GM19238 (cell line): ENCODE measurements at regions not wholly inside any gene's neighbourhood (a gene's known extent, or its start where the extent isn't known, plus 50 kb on each side); places are given as distances from the start of the nearest gene placed in this dataset.
"Not testable (repeated sequence)": the region's sequence is repeated elsewhere in the genome, so short reads cannot be mapped to it uniquely, and the experiment has no call there.

Source experiments
- DNase-seq: peaks from one replicate; pipeline ENCODE4 v3.0.0; 2011; ENCODE audit warnings: low spot score; ENCODE audit not compliant: insufficient read length

DNA sequence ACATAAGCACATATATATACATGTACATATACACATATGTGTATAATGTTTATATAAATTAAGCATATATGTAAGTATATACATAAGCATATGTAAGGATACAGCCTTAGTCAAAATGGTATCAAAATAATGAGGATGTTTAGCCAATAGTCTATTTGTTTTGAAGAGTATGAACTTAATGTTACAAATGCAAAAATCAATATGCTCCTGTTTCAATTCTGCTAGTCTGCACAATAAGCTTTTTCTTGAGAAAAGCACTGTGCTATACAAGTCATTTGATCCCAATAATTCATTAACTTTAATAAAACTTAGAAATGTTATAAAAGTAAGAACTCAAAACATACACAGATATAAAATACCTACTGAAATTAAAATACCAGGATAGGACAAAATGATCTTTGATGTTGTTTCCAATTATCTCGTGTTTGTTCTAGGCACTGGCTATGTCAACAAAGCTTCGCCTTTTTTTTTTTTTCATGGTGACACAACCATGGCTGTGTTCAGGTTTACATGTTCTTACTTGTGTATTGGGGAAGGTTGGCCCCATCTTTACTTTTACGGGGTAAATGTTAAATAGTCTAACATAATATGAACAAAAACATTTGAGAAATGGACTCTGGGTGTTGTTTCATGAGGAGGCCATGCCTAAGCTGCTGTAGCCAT lies 271.1 kb upstream of the CDH19 start:
- DNase-seq = no peak

GRCh38 chr18:66874375-66874774 lies 270.5 kb upstream of the CDH19 start:
- DNase-seq = no peak

GRCh38 chr18:66873899-66874298 lies 270.0 kb upstream of the CDH19 start:
- DNase-seq = no peak

- no peak for DNase-seq
Observed at GRCh38 chr18:66872277-66872676, 268.4 kb upstream of the CDH19 start.

GRCh38 chr18:66867653-66868052 lies 263.8 kb upstream of the CDH19 start:
- DNase-seq = no peak

DNA sequence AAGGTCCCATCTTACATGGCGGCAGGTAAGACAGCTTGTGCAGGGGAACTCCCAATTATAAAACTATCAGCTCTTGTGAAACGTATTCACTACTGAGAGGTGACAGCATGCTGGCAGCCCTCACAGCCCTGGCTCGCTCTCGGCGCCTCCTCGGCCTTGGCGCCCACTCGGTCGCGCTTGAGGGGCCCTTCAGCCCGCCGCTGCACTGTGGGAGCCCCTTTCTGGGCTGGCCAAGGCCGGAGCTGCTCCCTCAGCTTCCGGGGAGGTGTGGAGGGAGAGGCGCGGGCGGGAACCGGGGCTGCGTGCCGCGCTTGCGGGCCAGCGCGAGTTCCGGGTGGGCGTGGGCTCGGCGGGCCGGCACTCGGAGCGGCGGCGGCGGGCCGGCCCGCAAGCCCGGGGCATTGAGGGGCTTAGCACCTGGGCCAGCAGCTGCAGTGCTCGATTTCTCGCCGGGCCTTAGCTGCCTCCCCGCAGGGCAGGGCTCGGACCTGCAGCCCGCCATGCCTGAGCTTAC lies 262.6 kb upstream of the CDH19 start:
- not testable (repeated sequence) for DNase-seq

DNA sequence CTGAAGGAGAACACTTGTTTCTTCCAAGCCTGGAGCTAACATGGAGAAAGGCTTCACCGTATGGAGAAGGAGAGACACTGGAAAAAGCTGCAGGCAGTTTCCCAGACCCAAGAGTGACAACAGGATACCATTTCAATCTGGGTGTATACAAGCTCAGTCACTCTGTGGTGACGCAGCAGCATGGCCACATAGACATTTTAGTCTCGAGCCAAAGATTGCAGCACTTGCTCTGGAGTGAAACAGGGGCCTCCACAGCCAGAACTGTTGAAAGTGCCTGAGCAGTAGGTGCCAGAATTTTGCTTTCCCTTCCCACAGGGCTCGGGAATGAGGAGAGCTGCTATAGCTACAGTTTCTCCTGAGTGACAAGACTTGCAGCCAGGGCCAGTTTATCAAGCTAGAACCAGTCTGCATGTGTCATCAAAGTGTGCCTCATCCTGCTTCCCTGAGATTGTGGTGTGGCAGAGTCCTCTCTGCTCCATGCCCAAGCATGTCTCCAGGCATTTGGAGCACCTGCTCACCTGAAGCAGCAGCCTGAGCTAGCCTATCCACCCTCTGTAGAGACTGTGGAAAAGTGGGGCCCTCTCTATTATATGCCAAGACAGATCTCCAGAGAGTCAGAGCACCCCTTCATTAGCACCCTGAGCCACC lies 234.6 kb upstream of the CDH19 start:
- no peak for DNase-seq

DNA sequence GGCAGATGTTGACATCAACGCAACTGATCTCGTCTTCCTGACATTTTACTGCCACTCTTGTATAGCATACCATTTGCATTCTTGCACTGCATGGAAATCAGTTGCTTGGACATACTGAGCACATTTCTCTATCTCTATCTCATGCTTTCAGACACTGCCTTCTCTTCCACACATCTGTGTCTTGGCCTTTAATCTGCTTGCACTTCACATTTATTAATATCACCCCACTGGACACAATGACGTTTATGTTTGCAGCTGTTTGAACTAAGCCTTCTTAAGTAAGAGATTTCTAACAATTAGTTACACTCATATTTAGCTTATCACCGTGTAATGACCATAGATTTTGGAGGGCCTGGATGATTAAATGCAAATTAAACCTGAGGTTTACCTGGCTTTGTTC lies 229.8 kb upstream of the CDH19 start:
- no peak for DNase-seq

- DNase-seq = no peak
Observed at GRCh38 chr18:66826211-66826610, 222.3 kb upstream of the CDH19 start.

DNA sequence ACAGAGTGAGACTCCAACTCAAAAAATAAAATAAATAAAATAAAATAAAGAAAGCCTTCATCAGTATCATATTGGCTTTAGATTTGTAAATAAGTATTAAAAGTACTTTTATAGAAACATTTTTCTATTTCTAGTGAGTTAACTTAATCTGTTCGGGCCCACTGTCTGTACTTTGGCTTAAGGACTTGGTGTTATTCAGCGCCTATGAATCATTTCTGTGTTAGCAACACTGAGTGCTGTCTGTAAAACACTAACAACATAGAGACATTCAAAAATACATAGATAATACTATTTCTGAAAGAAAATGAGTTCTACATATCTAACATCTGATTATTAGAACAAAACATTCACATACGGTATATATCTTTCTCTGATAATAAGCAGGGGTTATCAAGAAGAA lies 221.5 kb upstream of the CDH19 start:
- DNase-seq = no peak

DNA sequence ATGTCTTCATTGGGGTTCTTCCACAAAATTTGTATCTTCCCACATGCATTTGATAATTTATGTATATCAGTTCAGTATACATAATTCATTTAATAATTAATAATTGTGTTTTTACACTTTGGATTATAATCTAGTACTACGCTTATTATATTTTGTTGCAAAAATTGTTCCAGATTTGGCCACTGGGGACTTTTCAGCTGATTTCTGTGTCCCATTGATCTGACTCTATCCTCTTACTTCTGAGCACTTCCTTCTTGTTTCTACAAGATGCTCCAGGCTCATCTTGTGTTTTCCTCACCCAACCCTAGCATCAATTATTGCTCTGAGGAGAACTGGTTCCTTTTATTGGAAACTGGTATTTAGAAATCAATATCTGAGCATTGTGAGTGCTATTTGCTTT lies 215.3 kb upstream of the CDH19 start:
- no peak for DNase-seq

DNA sequence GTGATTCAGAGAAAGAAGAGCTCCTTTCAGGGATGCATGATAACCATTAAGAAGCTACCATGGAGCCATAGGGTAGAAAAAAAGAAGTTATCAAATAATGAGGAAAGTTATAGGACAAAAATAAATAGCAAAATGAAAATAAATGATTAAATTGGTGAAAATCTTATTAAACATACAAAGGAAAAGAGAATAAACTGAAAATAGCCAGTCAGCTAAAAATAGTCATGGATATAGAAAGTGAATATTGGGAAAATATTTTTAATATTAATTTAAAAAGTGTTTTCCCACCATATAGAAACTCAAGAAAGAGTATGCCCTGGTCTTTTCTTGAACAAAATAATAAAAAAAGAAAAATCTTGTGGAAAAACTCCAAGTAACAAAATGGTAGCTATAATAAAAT lies 209.2 kb upstream of the CDH19 start:
- DNase-seq = no peak

- no peak for DNase-seq
Observed at GRCh38 chr18:66795051-66795450, 191.2 kb upstream of the CDH19 start.

DNA sequence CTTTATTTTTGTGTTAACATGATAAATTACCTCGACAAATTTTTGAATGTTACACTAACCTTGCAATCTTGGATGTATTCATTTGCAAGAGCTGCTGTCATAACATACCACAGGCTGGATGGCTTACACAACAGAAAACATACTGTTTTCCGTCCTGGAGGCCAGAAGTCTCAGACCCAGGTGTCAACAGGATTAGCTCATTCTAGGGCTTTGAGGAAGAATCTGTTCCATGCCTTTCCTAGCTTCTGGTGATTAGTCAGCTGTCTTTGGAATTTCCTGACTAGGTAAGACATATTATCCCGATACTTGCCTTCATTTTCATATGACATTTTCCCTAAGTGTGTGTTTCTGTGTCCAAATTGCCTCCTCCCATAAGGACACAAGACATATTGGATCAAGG lies 188.6 kb upstream of the CDH19 start:
- DNase-seq = no peak

DNA sequence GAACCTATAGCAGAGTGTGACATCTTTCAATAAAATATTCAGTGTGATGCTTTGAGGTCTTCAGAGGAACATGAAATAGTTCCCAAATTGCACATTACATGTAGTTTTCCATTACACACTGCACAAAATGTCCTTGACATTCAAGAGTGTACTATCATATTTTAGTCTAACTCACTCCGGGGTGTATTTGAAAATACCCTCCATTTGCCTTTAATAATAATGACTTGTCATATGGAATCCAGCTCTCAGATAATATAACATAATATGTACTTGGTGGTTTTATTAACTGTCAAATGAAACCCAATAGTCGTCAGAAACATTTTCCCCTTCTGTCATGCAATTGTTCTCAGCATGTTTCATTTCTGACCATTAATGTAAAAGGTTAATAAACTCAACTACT lies 176.7 kb upstream of the CDH19 start:
- DNase-seq = no peak

GRCh38 chr18:66778048-66778447 lies 174.2 kb upstream of the CDH19 start:
- DNase-seq = no peak

DNA sequence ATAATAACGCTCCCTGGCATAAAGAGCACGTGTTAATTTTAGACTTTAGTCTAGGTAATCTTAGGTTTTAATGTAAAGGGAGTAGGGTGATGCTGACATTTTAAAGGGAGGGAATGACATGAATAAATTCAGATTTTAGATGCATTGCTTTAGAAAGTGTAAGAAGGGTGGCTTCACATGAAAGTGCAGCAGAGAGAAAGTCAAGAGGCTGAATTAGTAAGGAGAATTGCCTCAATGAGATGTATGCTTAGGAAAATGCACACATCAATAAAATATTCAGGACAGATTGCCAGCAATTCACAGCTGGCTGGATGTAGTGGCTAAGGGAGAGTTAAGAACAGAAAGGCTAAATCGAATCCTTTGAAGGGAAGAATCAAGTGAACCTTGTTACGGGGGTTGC lies 165.5 kb upstream of the CDH19 start:
- DNase-seq = no peak

GRCh38 chr18:66764230-66764629 lies 160.3 kb upstream of the CDH19 start:
- no peak for DNase-seq

DNA sequence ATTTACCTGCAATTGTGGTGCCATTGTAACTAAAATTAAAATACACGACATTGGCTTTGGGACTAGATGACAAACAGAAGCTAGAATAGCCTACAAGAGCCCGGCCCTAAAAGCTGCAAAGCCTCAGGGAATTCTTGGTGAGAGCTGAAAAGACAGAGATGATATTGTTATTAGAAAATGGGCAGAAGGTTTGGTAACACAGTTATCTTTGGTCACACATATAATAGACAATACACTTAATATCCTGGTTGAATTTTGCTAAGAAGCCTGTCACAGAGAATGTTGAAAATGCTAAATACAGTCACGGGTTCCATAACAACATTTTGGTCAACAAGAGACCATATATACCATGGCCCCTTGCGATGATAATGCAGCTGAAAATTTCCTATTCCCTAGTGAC lies 157.3 kb upstream of the CDH19 start:
- no peak for DNase-seq

DNA sequence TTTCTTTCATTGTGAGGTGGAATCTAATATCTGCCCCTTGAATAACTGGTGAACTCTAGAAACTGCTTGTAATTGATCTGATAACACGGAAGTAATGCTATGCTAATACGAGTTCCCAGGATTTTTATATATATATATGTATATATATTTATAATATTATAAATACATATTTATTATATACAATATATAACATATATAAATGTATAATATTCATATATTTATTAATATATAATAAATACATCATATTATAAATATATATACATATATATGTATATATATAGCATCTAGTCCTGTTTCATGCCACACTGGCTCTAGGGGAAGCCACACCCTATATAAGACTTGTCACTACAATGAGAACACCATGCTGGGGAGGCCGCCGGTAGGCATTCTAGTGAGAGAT lies 156.7 kb upstream of the CDH19 start:
- DNase-seq = no peak

- DNase-seq = no peak
Observed at GRCh38 chr18:66759050-66759828, 155.3 kb upstream of the CDH19 start.

- no peak for DNase-seq
Observed at GRCh38 chr18:66757946-66758345, 154.1 kb upstream of the CDH19 start.
